Fibroblast of skin of scalp (primary cell): ENCODE measurements at regions not wholly inside any gene's neighbourhood (a gene's known extent, or its start where the extent isn't known, plus 50 kb on each side); places are given as distances from the start of the nearest gene placed in this dataset.
"Not testable (repeated sequence)": the region's sequence is repeated elsewhere in the genome, so short reads cannot be mapped to it uniquely, and the experiment has no call there.

Experiments
- DNase-seq: peaks from one replicate; pipeline ENCODE4 v3.0.0-alpha.2; 2013

GRCh38 chr17:14539801-14540200 lies 238.9 kb downstream of the HS3ST3B1 start:
- DNase-seq = peak; percentile 10

GRCh38 chr17:14532242-14532641 lies 231.4 kb downstream of the HS3ST3B1 start:
- DNase-seq = not testable (repeated sequence)

- DNase-seq = no peak
These were observed 224.9 kb downstream of the HS3ST3B1 start for GRCh38 chr17:14525551-14526455.

DNA sequence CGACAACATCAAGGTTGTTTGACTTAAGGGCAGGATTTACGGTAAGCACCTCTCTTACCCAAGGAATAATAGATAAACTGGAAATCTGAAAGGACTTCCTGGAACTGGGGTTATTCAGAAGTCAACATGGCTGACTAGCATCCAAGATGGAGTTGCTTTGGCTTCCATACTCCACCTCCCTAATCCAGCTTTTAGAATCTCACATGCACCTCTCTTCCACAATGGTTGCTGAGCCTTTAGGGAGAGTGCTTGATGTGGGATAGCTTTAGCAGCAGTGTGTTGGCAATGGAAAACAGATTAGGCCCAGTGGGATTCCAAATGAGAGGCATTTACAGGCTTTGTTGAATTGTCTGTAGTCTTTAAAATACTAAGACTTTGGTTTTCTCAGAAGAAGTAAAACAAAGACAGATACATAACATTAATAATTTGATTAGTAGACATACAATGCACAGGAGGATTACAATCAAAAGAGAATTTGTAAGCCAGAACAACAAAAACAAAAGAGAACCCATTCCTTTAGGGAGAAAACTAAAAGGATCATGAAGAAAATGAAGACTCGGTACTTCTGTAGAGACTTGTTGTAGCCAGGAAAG lies 222.0 kb downstream of the HS3ST3B1 start:
- no peak for DNase-seq

DNA sequence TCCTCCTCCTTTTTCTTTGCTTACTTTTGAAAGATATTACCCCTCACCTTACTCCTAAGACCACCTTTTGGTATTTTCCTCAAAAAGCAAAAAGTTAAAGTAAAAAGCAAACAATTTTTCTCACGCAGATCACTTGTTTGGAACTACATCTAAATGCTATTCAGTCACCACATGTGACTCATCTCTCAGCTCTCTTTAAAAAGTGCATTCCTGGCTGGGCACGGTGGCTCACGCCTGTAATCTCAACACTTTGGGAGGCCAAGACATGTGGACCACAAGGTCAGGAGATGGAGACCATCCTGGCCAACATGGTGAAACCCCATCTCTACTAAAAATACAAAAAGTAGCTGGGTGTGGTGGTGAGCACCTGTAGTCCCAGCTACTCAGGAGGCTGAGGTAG lies 218.0 kb downstream of the HS3ST3B1 start:
- peak; percentile 56 for DNase-seq

DNA sequence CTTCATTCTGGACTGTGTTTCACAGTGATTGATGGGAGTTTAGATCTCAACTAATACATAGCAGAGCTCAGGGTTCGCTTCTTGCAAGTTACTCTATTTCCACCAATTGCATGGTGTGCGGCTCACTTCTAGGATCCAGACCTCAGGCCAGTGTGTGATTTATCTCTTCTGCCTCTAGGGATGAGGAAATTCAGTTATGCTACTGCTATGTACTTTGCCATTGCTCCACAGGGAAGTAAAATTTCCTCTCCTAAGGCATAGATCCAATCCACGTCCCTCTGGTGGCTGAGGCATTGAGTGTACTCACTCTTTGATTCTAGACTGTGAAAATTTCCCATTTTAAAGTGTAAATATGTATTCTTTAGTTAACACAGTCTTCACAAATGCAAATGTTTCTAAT lies 214.1 kb downstream of the HS3ST3B1 start:
- peak; percentile 23 for DNase-seq

DNA sequence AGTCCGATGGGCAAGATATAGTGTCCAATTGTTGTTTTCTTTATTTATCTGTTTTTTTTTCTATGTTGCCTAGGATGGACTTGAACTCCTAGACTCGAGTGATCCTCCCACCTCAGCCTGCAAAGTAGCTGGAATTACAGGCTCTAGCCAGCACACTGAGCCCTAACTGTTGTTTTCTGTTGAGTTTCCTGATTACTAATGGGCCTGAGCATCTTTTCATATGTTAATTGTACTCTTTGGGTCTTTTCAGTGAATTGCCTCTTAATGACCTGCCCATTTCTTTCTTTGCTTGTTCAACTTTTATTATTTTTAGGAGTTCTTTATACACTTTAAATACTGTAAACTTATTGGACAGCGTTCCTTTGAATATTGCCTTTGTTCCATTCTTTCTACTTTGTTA lies 213.0 kb downstream of the HS3ST3B1 start:
- DNase-seq = no peak

GRCh38 chr17:14510136-14510535 lies 209.3 kb downstream of the HS3ST3B1 start:
- peak; percentile 5 for DNase-seq

- DNase-seq = no peak
These were observed 207.3 kb downstream of the HS3ST3B1 start for GRCh38 chr17:14508156-14508555.

DNA sequence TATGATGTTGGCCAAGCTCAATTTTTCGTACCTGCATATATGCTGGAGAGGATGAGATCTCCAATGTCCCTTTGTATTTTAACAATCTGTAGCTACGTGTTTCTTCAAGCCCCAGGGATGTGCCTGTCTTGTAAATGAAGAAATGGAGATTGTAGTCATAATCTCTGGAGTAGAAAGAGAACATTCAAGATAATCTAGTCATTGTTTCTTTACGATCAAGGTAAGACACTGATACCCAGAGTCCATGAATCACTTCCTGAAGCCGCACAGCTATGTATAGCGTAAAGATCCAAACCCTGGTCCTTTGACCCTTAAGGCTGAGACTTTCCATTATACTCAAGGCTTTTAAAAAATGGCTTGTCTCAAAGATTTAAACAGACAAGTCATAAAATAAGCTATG lies 205.5 kb downstream of the HS3ST3B1 start:
- no peak for DNase-seq

DNA sequence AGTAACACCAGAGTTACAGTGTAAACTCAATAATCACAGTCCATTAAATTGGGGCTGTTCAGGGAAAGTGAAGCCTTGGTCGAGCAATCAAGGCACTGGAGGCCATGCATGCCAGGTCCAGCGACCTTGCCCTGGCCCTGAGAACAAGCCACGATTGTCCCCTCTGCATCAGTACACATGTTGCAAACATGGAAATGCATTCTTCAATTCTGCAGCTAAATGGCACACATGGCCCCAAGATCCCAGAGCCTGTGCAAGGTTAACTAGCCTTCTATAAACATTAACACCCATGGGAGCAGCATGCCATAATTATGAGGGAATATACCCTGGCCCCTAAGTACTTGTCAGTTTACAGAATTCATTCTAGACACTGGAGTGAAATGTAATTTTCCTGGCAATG lies 204.7 kb downstream of the HS3ST3B1 start:
- DNase-seq = no peak

- no peak for DNase-seq
These were observed 199.1 kb downstream of the HS3ST3B1 start for GRCh38 chr17:14499976-14500375.

- no peak for DNase-seq
These were observed 197.9 kb downstream of the HS3ST3B1 start for GRCh38 chr17:14498812-14499211.

GRCh38 chr17:14494161-14494560 lies 193.3 kb downstream of the HS3ST3B1 start:
- DNase-seq = no peak

DNA sequence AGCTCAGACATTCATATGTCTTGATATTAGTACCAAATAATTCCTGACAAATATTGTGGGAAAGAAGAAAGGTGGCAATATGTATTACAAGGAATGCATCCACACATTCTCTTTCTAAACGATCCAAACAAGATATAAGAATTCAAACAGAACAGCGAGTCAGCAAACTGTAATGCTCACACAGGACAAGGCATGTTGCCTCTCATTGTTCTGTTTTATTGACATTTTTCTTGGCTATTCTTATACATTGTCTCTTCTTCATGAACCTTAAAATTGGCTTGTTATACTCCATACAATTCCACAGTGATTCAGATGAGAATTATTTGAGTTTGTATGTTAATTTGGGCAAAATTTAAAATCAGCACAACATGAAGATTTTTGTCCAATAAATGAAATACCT lies 189.1 kb downstream of the HS3ST3B1 start:
- no peak for DNase-seq

- no peak for DNase-seq
These were observed 188.2 kb downstream of the HS3ST3B1 start for GRCh38 chr17:14488958-14489550.

- no peak for DNase-seq
These were observed 186.2 kb downstream of the HS3ST3B1 start for GRCh38 chr17:14487068-14487467.

DNA sequence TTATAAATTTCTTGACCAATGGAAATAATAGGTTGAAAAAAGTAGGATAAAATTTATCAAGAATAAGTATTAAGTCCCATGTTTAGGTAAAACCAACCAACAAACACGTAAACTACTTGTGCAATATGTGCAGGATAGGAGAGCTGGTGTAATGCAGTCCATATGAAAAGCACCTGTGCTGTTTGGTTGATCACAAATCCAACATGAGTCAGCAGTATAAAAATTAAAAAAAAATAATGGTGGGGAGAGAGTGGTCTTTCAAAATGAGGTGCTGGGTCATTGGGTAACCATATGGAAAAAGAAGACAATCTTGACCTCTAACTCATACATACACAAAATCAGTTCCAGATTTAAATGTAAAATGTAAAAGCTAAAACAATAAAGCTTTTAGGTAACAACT lies 181.8 kb downstream of the HS3ST3B1 start:
- DNase-seq = no peak

- DNase-seq = no peak
These were observed 180.8 kb downstream of the HS3ST3B1 start for GRCh38 chr17:14481664-14482063.

GRCh38 chr17:14474591-14474990 lies 173.7 kb downstream of the HS3ST3B1 start:
- DNase-seq = no peak

GRCh38 chr17:14471052-14471451 lies 170.2 kb downstream of the HS3ST3B1 start:
- DNase-seq = peak; percentile 93

GRCh38 chr17:14470417-14470816 lies 169.5 kb downstream of the HS3ST3B1 start:
- DNase-seq = no peak

GRCh38 chr17:14469971-14470370 lies 169.1 kb downstream of the HS3ST3B1 start:
- DNase-seq = no peak

GRCh38 chr17:14468858-14469257 lies 168.0 kb downstream of the HS3ST3B1 start:
- no peak for DNase-seq
